Duodenal mucosa (tissue), 2 donors: ENCODE measurements at regions not wholly inside any gene's neighbourhood (a gene's known extent, or its start where the extent isn't known, plus 50 kb on each side); places are given as distances from the start of the nearest gene placed in this dataset.

Experiments used
- H3K27ac ChIP-seq: one replicate; pipeline ENCODE4 v1.7.0; 2013; ENCODE audit warnings: low read depth, low read length
- H3K27me3 ChIP-seq, 2 donors: one replicate each; pipeline ENCODE4 v1.7.0; 2013; ENCODE audit warnings: low read length in 2 of 2, control low read depth in 1 of 2; ENCODE audit not compliant: insufficient read depth in 2 of 2, control insufficient read depth in 1 of 2
- H3K36me3 ChIP-seq, 2 donors: one replicate each; pipeline ENCODE4 v1.7.0; 2013; ENCODE audit warnings: low read length in 2 of 2, control low read depth in 1 of 2; ENCODE audit not compliant: insufficient read depth in 2 of 2, control insufficient read depth in 1 of 2
- H3K4me1 ChIP-seq, 2 donors: one replicate each; pipeline ENCODE4 v1.7.0; 2013; ENCODE audit warnings: low read length in 2 of 2, control low read depth in 1 of 2; ENCODE audit not compliant: insufficient read depth in 2 of 2, control insufficient read depth in 1 of 2
- H3K4me3 ChIP-seq, 2 donors: one replicate each; pipeline ENCODE4 v1.7.0; 2013; ENCODE audit warnings: low read length in 2 of 2, low read depth in 1 of 2
- H3K9ac ChIP-seq, 2 donors: one replicate each; pipeline ENCODE4 v1.7.0; 2013; ENCODE audit warnings: low read length in 2 of 2, low read depth in 1 of 2
- H3K9me3 ChIP-seq, 2 donors: one replicate each; pipeline ENCODE4 v1.7.0; 2013; ENCODE audit warnings: low read length in 2 of 2, control low read depth in 1 of 2; ENCODE audit not compliant: control insufficient read depth in 1 of 2

DNA sequence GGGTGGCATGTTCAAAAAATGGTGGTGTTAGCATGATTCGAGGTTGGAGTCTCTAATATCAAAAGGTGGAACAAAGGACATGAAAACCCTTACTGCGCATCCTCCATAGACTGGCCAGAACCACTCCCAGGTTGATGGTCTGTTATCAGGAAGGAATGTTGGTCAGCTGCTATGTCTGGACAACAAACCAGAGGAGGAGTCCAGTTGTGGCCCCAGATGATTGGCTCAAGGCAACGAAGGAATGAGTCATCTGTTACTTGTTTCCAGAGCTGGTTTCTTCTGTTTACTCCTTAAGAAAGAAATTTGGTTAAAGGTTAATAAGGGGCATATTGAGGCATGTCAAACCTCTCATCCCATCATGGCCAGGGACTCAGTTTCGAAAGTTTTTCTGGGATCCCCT is 56.8 kb upstream of the GRIA4 start:
- H3K4me3 ChIP-seq = no peak overlapping the region
- no peaks in the 10 kb centered on the region for H3K27me3 ChIP-seq
- H3K9me3 ChIP-seq = no peaks in the 10 kb centered on the region
- no peaks in the 10 kb centered on the region for H3K36me3 ChIP-seq
- no peaks in the 10 kb centered on the region for H3K4me1 ChIP-seq
- no peak overlapping the region for H3K27ac ChIP-seq
- no peak overlapping the region for H3K9ac ChIP-seq

DNA sequence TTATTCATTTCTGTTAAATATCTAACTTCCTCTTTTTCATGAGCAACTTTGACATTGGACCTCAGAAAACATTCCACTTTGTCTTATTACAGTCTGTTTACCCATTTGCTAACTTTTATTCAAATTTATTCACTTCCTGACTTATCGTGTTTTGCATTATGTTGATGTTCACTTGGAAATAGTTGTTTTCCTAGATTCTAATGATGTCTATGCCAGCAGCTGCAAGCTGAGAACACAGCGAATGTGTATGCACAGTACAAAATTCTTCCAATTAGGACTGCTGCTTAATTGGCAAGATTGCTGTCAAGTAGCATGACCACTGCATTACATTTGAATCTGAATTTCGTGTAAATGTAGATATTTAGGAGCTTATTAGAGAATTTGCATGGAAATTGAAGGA is 61.5 kb upstream of the GRIA4 start:
- Histone ChIP-seq H3K36me3 (no peaks in the 10 kb centered on the region), H3K27me3 (no peaks in the 10 kb centered on the region), H3K4me3 (no peak overlapping the region), H3K9ac (no peak overlapping the region), H3K4me1 (no peaks in the 10 kb centered on the region), H3K27ac (no peak overlapping the region), H3K9me3 (no peaks in the 10 kb centered on the region)

DNA sequence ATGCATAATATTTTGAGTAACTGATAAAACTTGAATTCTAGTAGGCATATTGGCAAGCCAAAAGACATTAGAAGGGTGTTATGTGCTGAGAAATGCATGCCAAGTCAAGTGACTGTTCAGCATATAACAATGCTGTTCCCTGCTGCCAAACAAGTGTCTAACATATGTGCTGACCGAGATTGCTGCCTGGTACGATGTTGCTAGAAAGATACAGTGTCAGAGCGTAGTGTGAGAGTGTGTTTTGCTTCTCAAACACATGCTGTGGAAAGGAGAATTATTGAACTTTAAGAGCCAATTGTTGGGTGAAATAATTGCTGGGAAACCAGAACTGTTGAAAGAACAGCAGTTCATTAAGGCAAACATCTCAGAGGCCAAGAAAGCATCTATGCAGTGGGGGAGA is 71.3 kb upstream of the GRIA4 start:
- H3K4me1 ChIP-seq = no peaks in the 10 kb centered on the region
- H3K9ac ChIP-seq = no peak overlapping the region
- H3K9me3 ChIP-seq = no peaks in the 10 kb centered on the region
- H3K36me3 ChIP-seq = no peaks in the 10 kb centered on the region
- no peak overlapping the region for H3K27ac ChIP-seq
- H3K4me3 ChIP-seq = no peak overlapping the region
- no peaks in the 10 kb centered on the region for H3K27me3 ChIP-seq

DNA sequence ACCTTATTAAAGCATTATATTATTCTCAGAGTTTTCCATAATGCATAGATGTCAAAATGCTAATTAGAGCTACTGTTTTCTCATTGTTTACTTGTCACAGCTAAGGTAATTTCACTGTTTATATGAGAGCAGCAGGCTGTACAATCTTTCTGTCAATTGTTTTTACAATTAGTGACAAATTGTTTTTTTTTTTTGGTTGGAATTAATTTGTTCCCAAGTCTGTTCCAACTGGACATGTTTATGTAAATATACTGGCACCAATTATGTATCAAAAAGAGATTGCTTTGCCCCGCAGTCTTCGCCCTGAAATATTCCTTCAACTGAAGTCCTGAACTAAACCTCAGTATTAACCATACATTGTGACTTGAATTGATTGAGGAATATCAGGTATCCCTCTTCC is 72.3 kb upstream of the GRIA4 start:
- no peaks in the 10 kb centered on the region for H3K27me3 ChIP-seq
- no peak overlapping the region for H3K4me3 ChIP-seq
- no peak overlapping the region for H3K27ac ChIP-seq
- no peaks in the 10 kb centered on the region for H3K9me3 ChIP-seq
- H3K9ac ChIP-seq = no peak overlapping the region
- H3K4me1 ChIP-seq = no peaks in the 10 kb centered on the region
- H3K36me3 ChIP-seq = no peaks in the 10 kb centered on the region

DNA sequence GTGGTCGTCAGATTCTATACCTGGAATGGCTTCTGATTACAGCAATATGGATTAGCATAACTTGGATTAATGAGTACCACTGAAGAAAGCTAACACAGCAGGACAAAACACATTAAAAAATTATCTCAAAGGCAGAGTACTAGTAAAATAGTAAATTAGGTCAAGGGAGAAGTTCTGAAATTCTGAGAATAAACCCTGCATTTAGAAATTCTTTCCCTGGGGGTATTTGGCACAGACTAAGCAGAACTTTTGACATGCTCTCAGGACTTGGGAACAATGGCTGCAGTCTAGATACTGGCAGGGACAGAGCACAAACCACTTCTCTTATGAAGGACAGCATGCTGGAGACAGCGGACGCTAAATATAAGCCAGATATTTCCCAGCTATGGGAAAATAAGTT is 85.6 kb upstream of the GRIA4 start:
- no peaks in the 10 kb centered on the region for H3K27me3 ChIP-seq
- H3K27ac ChIP-seq = no peak overlapping the region
- H3K4me1 ChIP-seq = no peaks in the 10 kb centered on the region
- H3K9me3 ChIP-seq = no peaks in the 10 kb centered on the region
- no peaks in the 10 kb centered on the region for H3K36me3 ChIP-seq
- H3K9ac ChIP-seq = no peak overlapping the region
- no peak overlapping the region for H3K4me3 ChIP-seq

DNA sequence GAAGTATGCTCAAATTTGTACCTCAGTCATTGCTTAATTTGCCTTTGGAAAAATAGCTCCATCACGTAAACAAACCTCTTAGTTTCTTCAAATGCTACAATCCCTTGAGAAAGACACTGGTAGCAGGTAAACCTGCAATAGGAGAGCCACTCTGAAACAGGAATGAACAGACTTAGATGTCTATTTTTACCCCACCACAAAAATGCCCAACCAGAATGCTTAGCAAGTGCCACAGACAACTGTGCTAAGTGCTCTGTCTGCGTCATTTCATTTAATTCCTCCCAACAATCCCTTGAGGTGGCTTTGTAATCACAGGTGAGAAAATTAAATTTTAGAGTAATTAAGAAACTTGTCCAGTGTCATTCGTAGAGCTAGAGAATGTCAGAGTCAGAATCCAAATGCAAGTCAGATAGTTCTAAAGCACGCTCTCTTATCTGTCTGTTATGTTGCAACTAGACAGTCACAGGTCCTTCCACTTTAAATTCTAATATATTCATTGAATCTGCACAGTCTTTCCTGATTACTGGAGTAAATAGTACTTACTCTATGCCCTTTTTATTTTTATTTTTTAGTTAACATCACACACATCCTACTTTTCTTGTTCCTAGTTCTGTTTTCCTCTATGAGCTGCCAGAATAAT is 89.0 kb upstream of the GRIA4 start:
- Histone ChIP-seq H3K27ac (no peak overlapping the region), H3K4me1 (no peaks in the 10 kb centered on the region)

DNA sequence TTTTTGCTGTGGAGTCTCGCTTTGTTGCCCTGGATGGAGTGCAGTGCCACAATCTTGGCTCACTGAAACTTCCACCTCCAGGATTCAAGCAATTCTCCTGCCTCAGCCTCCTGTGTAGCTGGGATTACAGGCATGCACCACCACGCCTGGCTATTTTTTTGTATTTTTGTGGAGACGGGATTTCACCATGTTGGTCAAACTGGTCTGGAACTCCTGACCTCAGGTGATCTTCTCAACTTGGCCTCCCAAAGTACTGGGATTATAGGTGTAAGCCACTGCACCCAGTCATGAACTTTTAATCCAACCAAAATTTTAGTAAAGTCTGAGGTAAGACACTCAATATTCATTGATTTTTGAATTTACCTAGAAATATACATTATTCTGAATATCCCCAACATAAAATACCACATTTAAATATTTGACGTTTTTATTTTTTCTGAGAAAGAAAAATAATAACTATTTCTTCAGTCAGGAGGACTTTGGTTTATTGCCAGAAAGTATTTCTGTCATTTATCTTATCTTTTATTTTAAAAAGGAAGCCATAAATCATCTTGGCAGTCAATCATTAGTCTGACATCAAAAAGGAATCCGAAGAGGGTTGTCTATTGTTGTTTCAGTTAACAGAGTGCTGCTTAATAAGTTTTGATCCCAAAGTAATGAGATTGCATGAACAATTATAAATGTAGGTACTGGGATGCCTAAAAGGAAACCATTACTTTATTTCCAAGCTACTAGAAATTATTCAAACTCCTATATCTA is 102.2 kb upstream of the GRIA4 start:
- Histone ChIP-seq H3K9me3 (no peaks in the 10 kb centered on the region), H3K36me3 (no peaks in the 10 kb centered on the region), H3K9ac (no peak overlapping the region), H3K4me1 (no peaks in the 10 kb centered on the region), H3K27ac (no peak overlapping the region), H3K27me3 (no peaks in the 10 kb centered on the region), H3K4me3 (no peak overlapping the region)

More for the DNA sequence above, 89.0 kb upstream of the GRIA4 start:
- no peaks in the 10 kb centered on the region for H3K36me3 ChIP-seq
- no peaks in the 10 kb centered on the region for H3K27me3 ChIP-seq
- no peak overlapping the region for H3K9ac ChIP-seq
- no peaks in the 10 kb centered on the region for H3K9me3 ChIP-seq
- no peak overlapping the region for H3K4me3 ChIP-seq

DNA sequence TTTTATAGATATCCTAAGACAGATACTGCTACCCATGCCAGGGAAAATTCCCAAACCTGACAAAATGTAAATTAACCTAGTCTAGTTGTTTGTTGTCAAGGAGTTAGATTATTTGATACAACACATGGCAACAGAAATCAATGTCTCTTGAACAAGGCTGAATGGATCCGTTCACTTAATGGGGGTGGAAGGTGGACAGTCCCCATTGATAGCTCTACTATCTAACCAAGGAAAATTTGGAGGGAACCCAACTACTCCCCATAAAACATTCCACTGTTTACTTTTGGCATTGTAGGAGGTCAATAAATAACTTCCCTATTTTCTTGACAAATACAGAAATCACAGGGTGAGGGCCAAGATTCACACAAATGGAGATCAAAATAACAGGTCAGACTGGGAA is 117.9 kb upstream of the GRIA4 start:
- no peaks in the 10 kb centered on the region for H3K4me1 ChIP-seq
- no peaks in the 10 kb centered on the region for H3K9me3 ChIP-seq
- no peak overlapping the region for H3K9ac ChIP-seq
- H3K27ac ChIP-seq = no peak overlapping the region
- no peaks in the 10 kb centered on the region for H3K27me3 ChIP-seq
- no peaks in the 10 kb centered on the region for H3K36me3 ChIP-seq
- no peak overlapping the region for H3K4me3 ChIP-seq

DNA sequence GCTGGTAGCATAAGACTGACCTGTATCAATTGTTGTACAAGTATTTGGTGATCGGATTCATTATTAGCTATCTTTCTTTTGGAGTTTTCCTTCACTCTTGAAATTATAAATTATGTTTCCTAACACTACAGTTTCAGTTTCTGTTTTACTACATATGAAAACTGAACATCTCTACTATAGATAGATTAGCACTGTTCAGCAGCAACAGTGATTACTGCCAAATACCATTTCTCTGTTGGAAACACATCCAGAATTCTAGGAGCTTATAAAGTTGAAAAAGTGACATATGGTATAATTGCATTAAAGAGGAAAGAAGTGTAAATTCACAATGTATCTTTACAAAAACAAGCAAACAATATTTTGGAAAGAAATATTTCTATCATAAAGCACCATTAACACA is 118.5 kb upstream of the GRIA4 start:
- Histone ChIP-seq H3K36me3 (no peaks in the 10 kb centered on the region), H3K9me3 (no peaks in the 10 kb centered on the region), H3K4me3 (no peak overlapping the region), H3K4me1 (no peaks in the 10 kb centered on the region), H3K27me3 (no peaks in the 10 kb centered on the region), H3K27ac (no peak overlapping the region), H3K9ac (no peak overlapping the region)

DNA sequence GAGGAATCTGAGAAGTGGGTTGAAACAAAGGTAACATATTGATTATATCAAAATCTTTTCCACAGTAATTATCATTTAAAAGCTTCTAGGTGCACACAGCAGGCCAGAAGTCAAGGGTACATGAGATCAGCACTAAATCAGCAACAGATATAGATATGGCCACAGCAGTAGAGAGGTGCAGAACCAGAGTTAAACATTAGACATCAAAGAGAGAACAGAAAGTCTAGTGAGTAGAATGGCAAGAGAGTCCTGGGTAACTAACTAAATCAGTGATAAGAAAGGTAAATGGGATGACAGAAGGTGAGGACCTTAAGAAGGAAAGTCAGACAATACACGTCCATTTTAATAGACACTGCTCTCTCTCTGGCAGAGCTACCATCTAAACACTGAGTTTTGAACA is 119.5 kb upstream of the GRIA4 start:
- Histone ChIP-seq H3K9ac (no peak overlapping the region), H3K27me3 (no peaks in the 10 kb centered on the region), H3K36me3 (no peaks in the 10 kb centered on the region), H3K27ac (no peak overlapping the region), H3K4me3 (no peak overlapping the region), H3K4me1 (no peaks in the 10 kb centered on the region), H3K9me3 (no peaks in the 10 kb centered on the region)
